ENCODE measurements at regions not wholly inside any gene's neighbourhood (a gene's known extent, or its start where the extent isn't known, plus 50 kb on each side); places are given as distances from the start of the nearest gene placed in this dataset.

DNA sequence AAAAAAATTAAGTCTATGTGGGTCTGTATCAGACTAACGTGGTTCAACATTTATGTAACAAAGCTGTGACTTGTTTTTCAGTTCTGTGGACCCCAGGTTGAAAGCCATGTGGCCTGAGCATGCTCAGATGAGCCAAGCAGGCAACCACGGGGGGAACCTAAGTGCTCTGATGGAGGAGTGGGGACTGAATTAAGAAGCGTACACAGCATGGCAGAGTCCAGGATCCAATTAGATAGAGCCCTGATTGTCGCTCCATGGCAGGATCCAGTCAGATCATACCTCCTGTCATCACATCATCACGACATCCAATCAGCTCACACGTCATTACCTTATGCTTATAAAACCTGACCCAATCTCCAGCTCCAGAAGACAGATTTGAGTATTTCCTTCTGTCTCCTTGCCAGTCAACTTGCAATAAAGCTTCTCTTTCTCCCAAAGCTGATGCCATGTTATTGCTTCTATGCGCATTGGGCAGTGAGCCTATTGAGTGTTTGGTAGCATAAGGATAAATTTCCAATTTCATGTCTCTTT lies 1013.1 kb upstream of the TMEM132C start:
- Histone ChIP-seq H3K36me3 (ENCODE audit: control insufficient read depth, insufficient read depth, low read length) (no peaks in the 10 kb centered on the region), H3K4me3 (ENCODE audit: low read depth, low read length) (no peak overlapping the region), H3K27me3 (ENCODE audit: control insufficient read depth, insufficient read depth, low read length) (no peaks in the 10 kb centered on the region)
- TF ChIP-seq, protein P1, sequence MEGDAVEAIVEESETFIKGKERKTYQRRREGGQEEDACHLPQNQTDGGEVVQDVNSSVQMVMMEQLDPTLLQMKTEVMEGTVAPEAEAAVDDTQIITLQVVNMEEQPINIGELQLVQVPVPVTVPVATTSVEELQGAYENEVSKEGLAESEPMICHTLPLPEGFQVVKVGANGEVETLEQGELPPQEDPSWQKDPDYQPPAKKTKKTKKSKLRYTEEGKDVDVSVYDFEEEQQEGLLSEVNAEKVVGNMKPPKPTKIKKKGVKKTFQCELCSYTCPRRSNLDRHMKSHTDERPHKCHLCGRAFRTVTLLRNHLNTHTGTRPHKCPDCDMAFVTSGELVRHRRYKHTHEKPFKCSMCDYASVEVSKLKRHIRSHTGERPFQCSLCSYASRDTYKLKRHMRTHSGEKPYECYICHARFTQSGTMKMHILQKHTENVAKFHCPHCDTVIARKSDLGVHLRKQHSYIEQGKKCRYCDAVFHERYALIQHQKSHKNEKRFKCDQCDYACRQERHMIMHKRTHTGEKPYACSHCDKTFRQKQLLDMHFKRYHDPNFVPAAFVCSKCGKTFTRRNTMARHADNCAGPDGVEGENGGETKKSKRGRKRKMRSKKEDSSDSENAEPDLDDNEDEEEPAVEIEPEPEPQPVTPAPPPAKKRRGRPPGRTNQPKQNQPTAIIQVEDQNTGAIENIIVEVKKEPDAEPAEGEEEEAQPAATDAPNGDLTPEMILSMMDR (IDR thresholded peaks at IDR 0.05; ENCODE audit: insufficient read depth, low read length, poor library complexity, severe bottlenecking): no peak
- DNase-seq (ENCODE audit: low read depth): no peak

DNA sequence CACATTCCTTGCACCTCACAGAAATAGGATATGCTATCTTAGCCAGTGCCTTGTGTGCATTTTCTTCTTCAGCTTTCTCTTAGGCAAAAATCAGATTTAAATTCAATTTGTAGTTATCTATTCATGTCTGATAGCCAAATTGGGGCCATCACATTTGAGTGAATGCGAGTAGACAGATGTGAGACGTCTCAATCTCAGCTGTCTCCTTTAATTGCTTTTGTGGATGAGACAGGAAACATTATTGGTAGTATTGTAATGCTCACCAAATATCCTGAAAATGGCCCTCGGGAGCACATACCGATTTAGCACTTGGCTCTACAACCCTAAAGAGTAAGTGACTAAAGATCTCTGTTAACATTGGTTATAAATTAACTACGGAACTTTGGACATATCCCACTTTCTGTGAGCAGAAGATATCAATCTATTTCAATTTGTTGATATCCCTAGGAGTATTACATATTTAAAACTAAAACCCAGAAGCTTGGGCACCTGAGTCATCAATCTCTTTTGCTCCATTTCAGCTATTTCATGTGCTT lies 1012.5 kb upstream of the TMEM132C start:
- DNase-seq (ENCODE audit: low read depth): no peak

DNA sequence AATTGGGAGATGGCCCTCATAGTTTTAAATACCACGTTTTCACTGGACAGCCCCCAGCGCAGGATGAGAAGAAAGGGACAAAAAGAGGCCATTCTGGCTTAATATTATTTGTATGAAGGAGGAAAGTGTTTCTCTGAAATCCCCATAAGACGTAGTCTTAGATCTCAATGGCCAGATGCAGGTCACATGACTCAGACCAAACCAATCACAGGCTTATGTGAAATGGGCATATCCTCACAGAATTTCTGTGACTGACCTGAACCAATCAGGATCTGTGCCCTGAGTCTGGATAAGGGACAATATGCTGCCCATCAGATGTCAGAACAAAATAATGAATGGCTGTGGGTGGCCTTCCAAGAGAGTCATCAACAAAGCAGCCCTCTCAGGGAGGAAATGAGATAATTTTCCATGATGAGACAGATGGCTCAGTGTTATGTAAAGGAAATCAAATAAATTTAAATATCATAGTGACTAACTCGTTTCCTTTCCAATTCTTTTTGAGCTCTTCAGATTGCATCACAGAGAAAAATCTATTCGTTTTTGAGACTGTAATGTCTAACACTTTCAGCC lies 1009.5 kb upstream of the TMEM132C start:
- TF ChIP-seq, protein P1 (IDR thresholded peaks at IDR 0.05; ENCODE audit: insufficient read depth, low read length, poor library complexity, severe bottlenecking): no peak
- no peak overlapping the region for H3K4me3 ChIP-seq (ENCODE audit: low read depth, low read length)
- H3K36me3 ChIP-seq (ENCODE audit: control insufficient read depth, insufficient read depth, low read length): no peaks in the 10 kb centered on the region
- H3K27me3 ChIP-seq (ENCODE audit: control insufficient read depth, insufficient read depth, low read length): no peaks in the 10 kb centered on the region
- no peak for DNase-seq (ENCODE audit: low read depth)

More for the DNA sequence above, 1012.5 kb upstream of the TMEM132C start:
- H3K36me3 ChIP-seq (ENCODE audit: control insufficient read depth, insufficient read depth, low read length): no peaks in the 10 kb centered on the region
- TF ChIP-seq, protein P1 (IDR thresholded peaks at IDR 0.05; ENCODE audit: insufficient read depth, low read length, poor library complexity, severe bottlenecking): no peak
- H3K4me3 ChIP-seq (ENCODE audit: low read depth, low read length): no peak overlapping the region
- no peaks in the 10 kb centered on the region for H3K27me3 ChIP-seq (ENCODE audit: control insufficient read depth, insufficient read depth, low read length)

DNA sequence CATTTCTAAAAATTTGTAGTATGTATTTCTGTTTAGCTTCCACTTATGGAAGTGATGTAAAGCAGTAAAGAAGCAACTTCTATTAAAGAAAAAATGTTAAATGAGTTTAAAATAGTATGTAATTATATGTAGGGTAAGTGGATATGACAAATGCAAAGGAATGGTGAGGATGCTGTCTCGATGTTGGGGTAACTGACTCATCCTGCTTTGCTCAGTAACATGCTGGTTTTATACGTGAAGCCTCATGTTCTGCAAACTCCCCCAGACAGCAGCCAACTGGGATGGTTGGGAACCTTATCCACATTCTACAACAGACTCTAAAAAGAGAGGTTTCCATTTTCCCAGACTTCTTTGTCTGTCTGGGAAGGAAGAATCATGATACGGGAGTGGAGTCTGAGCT lies 1006.4 kb upstream of the TMEM132C start:
- Histone ChIP-seq H3K4me3 (ENCODE audit: low read depth, low read length) (no peak overlapping the region), H3K36me3 (ENCODE audit: control insufficient read depth, insufficient read depth, low read length) (no peaks in the 10 kb centered on the region), H3K27me3 (ENCODE audit: control insufficient read depth, insufficient read depth, low read length) (no peaks in the 10 kb centered on the region)
- no peak for DNase-seq (ENCODE audit: low read depth)
- TF ChIP-seq, protein P1 (IDR thresholded peaks at IDR 0.05; ENCODE audit: insufficient read depth, low read length, poor library complexity, severe bottlenecking): no peak

DNA sequence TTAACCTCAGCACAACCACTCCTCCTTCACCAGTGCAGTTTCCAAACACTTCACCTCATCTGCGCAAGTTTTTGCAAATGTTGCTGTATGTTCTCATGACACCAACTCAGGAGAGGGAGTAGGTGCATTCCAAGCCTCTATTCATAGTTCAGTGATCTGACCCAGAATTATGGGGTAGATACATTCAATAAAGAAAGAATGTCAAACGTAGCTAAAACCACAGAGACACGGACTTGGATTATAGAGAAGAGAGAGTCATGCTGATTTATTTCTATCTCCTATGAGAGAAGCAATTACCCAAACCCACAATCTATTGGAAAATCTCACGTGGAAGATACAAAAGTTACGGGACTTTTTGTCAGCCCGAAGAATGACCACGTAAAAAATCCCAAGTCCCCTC lies 1006.0 kb upstream of the TMEM132C start:
- no peaks in the 10 kb centered on the region for H3K27me3 ChIP-seq (ENCODE audit: control insufficient read depth, insufficient read depth, low read length)
- H3K36me3 ChIP-seq (ENCODE audit: control insufficient read depth, insufficient read depth, low read length): no peaks in the 10 kb centered on the region
- TF ChIP-seq, protein P1 (IDR thresholded peaks at IDR 0.05; ENCODE audit: insufficient read depth, low read length, poor library complexity, severe bottlenecking): no peak
- H3K4me3 ChIP-seq (ENCODE audit: low read depth, low read length): no peak overlapping the region
- no peak for DNase-seq (ENCODE audit: low read depth)

DNA sequence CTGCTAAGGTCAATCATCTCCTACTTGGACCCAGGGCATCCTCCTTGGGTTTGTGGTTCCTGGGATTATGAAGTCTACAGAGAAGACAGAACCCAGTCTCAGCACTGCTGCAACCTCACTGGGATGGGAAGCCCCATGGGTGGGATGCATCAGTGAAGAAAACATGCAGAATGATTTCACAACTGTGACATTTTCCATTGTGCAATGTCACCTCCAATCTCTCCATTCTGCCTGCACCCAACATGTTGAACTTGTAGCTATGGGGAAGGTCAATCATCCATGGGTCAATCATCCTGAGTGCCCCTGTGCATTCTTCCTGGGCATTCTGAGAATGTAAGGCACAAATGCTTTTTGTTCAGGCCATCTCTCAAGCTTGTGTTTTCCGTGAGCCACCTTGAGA lies 1004.4 kb upstream of the TMEM132C start:
- Histone ChIP-seq H3K27me3 (ENCODE audit: control insufficient read depth, insufficient read depth, low read length) (no peaks in the 10 kb centered on the region), H3K4me3 (ENCODE audit: low read depth, low read length) (no peak overlapping the region), H3K36me3 (ENCODE audit: control insufficient read depth, insufficient read depth, low read length) (no peaks in the 10 kb centered on the region)
- no peak for DNase-seq (ENCODE audit: low read depth)
- TF ChIP-seq, protein P1 (IDR thresholded peaks at IDR 0.05; ENCODE audit: insufficient read depth, low read length, poor library complexity, severe bottlenecking): no peak
